OCI-LY3 (cell line): ENCODE measurements at regions not wholly inside any gene's neighbourhood (a gene's known extent, or its start where the extent isn't known, plus 50 kb on each side); places are given as distances from the start of the nearest gene placed in this dataset.
"Not testable (repeated sequence)": the region's sequence is repeated elsewhere in the genome, so short reads cannot be mapped to it uniquely, and the experiment has no call there.

Experiments
- H2AFZ ChIP-seq: fragments of 200-600, 300-600 bp; shearing (Covaris generic); 2 replicates; pipeline ENCODE4 v1.6.0; 2014; ENCODE audit warnings: antibody characterized with exemption, low read depth, low read length
- H3K27ac ChIP-seq: fragments of 200-600, 300-600 bp; sonication (generic); 2 replicates; pipeline ENCODE4 v1.5.1; 2014; ENCODE audit warnings: mild to moderate bottlenecking, low read length, moderate library complexity, mixed read lengths
- H3K27me3 ChIP-seq: fragments of 200-600, 300-600 bp; sonication (generic); 2 replicates; pipeline ENCODE4 v1.6.1; 2014; ENCODE audit warnings: low read depth, low read length, mixed read lengths
- H3K36me3 ChIP-seq: fragments of 200-600, 300-600 bp; sonication (generic); replicated peaks from 2 replicates; pipeline ENCODE3; 2014; ENCODE audit warnings: low read depth, low read length, mixed read lengths
- H3K4me1 ChIP-seq: fragments of 300-600, 200-600 bp; sonication (generic); 2 replicates; pipeline ENCODE4 v1.6.1; 2014; ENCODE audit warnings: low read length, mixed read lengths
- H3K4me2 ChIP-seq: fragments of 200-600, 300-600 bp; sonication (generic); 2 replicates; pipeline ENCODE4 v1.6.1; 2014; ENCODE audit warnings: low read length, mixed read lengths
- H3K4me3 ChIP-seq: fragments of 300-600, 200-600 bp; sonication (generic); 2 replicates; pipeline ENCODE4 v1.5.1; 2014; ENCODE audit warnings: antibody characterized with exemption, mild to moderate bottlenecking, low read length, moderate library complexity
- H3K79me2 ChIP-seq: fragments of 300-600, 200-600 bp; shearing (Covaris generic); 2 replicates; pipeline ENCODE4 v1.6.1; 2014; ENCODE audit warnings: mild to moderate bottlenecking, low read length, mixed read lengths
- H3K9ac ChIP-seq: fragments of 300-600, 200-600 bp; shearing (Covaris generic); 2 replicates; pipeline ENCODE4 v1.6.0; 2014; ENCODE audit warnings: mild to moderate bottlenecking, low read length, moderate library complexity
- H3K9me3 ChIP-seq: fragments of 200-600, 300-600 bp; shearing (Covaris generic); 2 replicates; pipeline ENCODE4 v1.6.1; 2014; ENCODE audit warnings: low read length, mixed read lengths; ENCODE audit not compliant: insufficient read depth
- H4K20me1 ChIP-seq: fragments of 200-600, 300-600 bp; sonication (generic); 2 replicates; pipeline ENCODE4 v1.6.1; 2016; ENCODE audit warnings: low read length, mixed read lengths; ENCODE audit not compliant: insufficient read depth
- EZH2phosphoT487 ChIP-seq: fragments of 200-600 bp; shearing (Covaris generic); IDR thresholded peaks from 2 replicates; pipeline ENCODE4 v1.6.1; 2018; ENCODE audit warnings: antibody characterized with exemption, mixed run types, low read depth
- TF ChIP-seq, protein P1 (sequence below): fragments of 200-600, 300-600 bp; sonication (generic); IDR thresholded peaks from 2 replicates; pipeline ENCODE4 v1.5.1; 2014; ENCODE audit warnings: antibody characterized with exemption, low read length, low read depth

DNA sequence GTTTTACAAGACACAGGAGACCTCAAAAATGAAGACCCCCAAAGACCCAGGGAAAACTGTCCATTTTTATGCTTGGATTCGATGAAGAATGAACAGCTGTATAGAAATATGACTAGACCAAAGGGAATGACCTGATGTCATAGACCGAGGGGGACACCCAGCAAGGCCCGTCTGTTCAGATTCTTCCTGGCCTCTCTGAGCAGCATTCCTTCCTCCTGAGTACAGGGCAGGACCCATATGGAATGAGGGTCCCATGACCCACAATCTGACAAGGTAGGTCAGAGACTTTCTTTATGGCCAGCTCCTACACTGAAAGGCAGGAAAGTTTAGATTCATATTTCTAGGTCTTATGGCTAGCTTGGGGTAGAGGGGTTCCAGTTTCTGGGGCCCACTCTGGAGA is 356.0 kb downstream of the GATA3 start:
- H3K36me3 ChIP-seq: no peaks in the 10 kb centered on the region
- H3K9me3 ChIP-seq: no peaks in the 10 kb centered on the region
- no peaks in the 10 kb centered on the region for H3K27me3 ChIP-seq
- no peak overlapping the region for H3K4me3 ChIP-seq
- H2AFZ ChIP-seq: no peak overlapping the region
- no peak overlapping the region for H3K27ac ChIP-seq
- no peak overlapping the region for H3K4me2 ChIP-seq
- no peak overlapping the region for H3K9ac ChIP-seq
- no peaks in the 10 kb centered on the region for H3K4me1 ChIP-seq
- no peaks in the 10 kb centered on the region for H3K79me2 ChIP-seq
- TF ChIP-seq EZH2phosphoT487: no peak
- TF ChIP-seq, protein P1, sequence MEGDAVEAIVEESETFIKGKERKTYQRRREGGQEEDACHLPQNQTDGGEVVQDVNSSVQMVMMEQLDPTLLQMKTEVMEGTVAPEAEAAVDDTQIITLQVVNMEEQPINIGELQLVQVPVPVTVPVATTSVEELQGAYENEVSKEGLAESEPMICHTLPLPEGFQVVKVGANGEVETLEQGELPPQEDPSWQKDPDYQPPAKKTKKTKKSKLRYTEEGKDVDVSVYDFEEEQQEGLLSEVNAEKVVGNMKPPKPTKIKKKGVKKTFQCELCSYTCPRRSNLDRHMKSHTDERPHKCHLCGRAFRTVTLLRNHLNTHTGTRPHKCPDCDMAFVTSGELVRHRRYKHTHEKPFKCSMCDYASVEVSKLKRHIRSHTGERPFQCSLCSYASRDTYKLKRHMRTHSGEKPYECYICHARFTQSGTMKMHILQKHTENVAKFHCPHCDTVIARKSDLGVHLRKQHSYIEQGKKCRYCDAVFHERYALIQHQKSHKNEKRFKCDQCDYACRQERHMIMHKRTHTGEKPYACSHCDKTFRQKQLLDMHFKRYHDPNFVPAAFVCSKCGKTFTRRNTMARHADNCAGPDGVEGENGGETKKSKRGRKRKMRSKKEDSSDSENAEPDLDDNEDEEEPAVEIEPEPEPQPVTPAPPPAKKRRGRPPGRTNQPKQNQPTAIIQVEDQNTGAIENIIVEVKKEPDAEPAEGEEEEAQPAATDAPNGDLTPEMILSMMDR: no peak
- H4K20me1 ChIP-seq: no peaks in the 10 kb centered on the region

DNA sequence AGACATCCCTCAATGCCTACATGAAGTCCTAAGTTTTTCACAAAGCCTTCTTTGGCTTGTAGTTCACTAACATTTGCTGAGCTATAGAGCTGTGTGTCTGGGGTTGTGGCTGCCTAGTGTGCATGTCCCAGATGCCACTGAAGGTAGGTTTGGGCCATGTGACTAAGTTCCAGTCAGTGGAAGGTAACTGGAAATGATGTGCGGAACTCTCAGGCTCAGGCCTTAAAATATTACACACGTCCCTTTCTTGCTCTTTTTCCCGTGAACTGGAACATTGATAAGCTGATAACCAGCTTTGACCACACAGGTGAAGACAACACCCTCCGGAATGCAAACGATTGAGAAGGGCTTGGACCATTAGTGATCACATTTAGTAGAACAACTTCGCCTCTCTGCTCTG is 358.1 kb downstream of the GATA3 start:
- Histone ChIP-seq H3K79me2 (no peaks in the 10 kb centered on the region), H3K27ac (no peak overlapping the region), H3K36me3 (no peaks in the 10 kb centered on the region), H3K9ac (no peak overlapping the region), H2AFZ (no peak overlapping the region), H3K4me3 (no peak overlapping the region), H3K27me3 (no peaks in the 10 kb centered on the region), H4K20me1 (no peaks in the 10 kb centered on the region), H3K4me1 (no peaks in the 10 kb centered on the region), H3K4me2 (no peak overlapping the region), H3K9me3 (no peaks in the 10 kb centered on the region)
- TF ChIP-seq, protein P1: no peak
- TF ChIP-seq EZH2phosphoT487: no peak

DNA sequence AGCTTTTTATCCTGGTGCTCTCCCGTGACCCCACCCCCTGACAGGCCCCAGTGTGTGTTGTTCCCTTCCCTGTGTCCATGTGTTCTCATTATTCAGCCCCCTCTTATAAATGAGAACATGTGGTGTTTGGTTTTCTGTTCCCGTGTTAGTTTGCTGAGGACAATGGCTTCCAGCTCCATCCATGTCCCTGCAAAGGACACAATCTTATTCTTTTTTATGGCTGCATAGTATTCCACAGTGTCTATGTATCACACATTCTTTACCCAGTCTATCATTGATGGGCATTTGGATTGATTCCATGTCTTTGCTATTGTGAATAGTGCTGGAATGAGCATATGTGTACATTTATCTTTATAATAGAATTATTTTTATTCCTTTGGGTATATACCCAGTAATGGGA is 360.5 kb downstream of the GATA3 start:
- H3K4me2 ChIP-seq, H3K36me3 ChIP-seq, H3K27ac ChIP-seq, H4K20me1 ChIP-seq, H3K9ac ChIP-seq, H3K9me3 ChIP-seq, H3K4me3 ChIP-seq, H3K27me3 ChIP-seq, H3K4me1 ChIP-seq, H2AFZ ChIP-seq, H3K79me2 ChIP-seq: not testable (repeated sequence)

DNA sequence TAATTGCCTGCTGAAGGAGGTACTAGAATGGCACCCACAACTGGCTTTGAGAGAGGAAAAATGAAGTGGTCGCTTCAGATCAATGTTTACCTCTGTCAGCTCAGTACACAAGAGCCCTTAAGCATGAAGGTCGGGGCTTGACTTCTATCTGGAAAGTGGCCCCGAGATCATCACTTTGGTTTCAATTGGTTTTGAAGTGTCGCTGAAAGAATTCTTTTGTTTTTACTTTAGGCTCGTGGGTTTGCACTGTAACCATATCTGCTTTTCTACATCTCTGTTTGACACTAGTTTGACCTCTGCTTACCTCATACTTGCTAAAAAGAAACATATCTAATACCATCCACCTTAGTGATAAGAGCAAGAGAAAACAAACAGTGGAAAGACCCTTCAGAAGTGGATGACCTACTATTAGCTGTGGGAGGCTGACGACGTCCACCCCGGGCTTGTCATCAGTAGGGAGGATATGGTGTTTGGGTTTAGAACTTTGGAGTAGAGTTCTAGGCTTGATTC is 361.8 kb downstream of the GATA3 start:
- H3K9ac ChIP-seq: no peak overlapping the region
- no peak overlapping the region for H3K4me2 ChIP-seq
- H3K36me3 ChIP-seq: no peaks in the 10 kb centered on the region
- no peaks in the 10 kb centered on the region for H3K27me3 ChIP-seq
- H2AFZ ChIP-seq: no peak overlapping the region
- H3K79me2 ChIP-seq: no peaks in the 10 kb centered on the region
- no peak overlapping the region for H3K4me3 ChIP-seq
- H3K27ac ChIP-seq: no peak overlapping the region
- H4K20me1 ChIP-seq: no peaks in the 10 kb centered on the region
- no peaks in the 10 kb centered on the region for H3K9me3 ChIP-seq
- TF ChIP-seq, protein P1: no peak
- TF ChIP-seq EZH2phosphoT487: no peak
- H3K4me1 ChIP-seq: no peaks in the 10 kb centered on the region

DNA sequence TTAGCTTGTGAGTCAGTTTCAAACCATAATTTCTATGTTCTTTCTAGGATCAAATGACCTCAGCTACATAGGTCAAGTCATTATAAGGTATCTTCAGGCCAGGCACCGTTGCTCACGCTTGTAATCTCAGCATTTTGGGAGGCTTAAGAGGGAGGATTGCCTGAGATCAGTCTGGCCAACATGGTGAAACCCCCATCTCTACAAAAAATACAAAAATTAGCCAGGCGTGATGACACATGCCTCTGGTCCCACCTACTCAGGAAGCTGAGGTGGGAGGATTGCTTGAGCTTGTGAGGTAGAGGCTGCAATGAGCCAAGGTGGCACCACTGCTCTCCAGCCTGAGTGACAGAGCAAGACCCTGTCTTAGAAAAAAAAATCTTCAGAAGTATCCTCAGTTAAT is 362.3 kb downstream of the GATA3 start:
- Histone ChIP-seq H3K4me3 (no peak overlapping the region), H3K4me1 (no peaks in the 10 kb centered on the region), H3K27me3 (no peaks in the 10 kb centered on the region), H4K20me1 (no peaks in the 10 kb centered on the region), H2AFZ (no peak overlapping the region), H3K27ac (no peak overlapping the region), H3K36me3 (no peaks in the 10 kb centered on the region), H3K79me2 (no peaks in the 10 kb centered on the region), H3K4me2 (no peak overlapping the region), H3K9ac (no peak overlapping the region), H3K9me3 (no peaks in the 10 kb centered on the region)
- TF ChIP-seq EZH2phosphoT487: no peak
- TF ChIP-seq, protein P1: no peak
